GM12891 (cell line): ENCODE measurements at regions not wholly inside any gene's neighbourhood (a gene's known extent, or its start where the extent isn't known, plus 50 kb on each side); places are given as distances from the start of the nearest gene placed in this dataset.

Experiments
- DNase-seq: peaks from one replicate; pipeline ENCODE4 v3.0.0; 2011; ENCODE audit warnings: low spot score; ENCODE audit not compliant: insufficient read length
- FAIRE-seq: peaks from 2 replicates; lab custom pipeline; 2011; peaks lifted over from hg19 to GRCh38; lab: Jason Lieb, UNC
- PAX5 ChIP-seq: IDR thresholded peaks from 2 replicates; pipeline ENCODE4 v1.6.1; 2011; ENCODE audit warnings: low read length, moderate library complexity, mild to moderate bottlenecking; ENCODE audit not compliant: insufficient read depth, severe bottlenecking
- POLR2A ChIP-seq: IDR thresholded peaks from 2 replicates; pipeline ENCODE4 v1.6.1; 2011; ENCODE audit warnings: low read depth, low read length, control low read depth
- POLR2AphosphoS5 ChIP-seq: IDR thresholded peaks from 2 replicates; pipeline ENCODE4 v1.6.1; 2011; ENCODE audit warnings: low read depth, low read length, control low read depth
- POU2F2 ChIP-seq: IDR thresholded peaks from 2 replicates; pipeline ENCODE4 v1.6.1; 2011; ENCODE audit warnings: low read depth, mild to moderate bottlenecking, control low read depth, low read length, moderate library complexity
- SPI1 ChIP-seq: IDR thresholded peaks from 2 replicates; pipeline ENCODE4 v1.6.1; 2011; ENCODE audit warnings: low read depth, low read length, control low read depth
- TAF1 ChIP-seq: IDR thresholded peaks from 2 replicates; pipeline ENCODE4 v1.6.1; 2011; ENCODE audit warnings: low read depth, low read length, control low read depth

DNA sequence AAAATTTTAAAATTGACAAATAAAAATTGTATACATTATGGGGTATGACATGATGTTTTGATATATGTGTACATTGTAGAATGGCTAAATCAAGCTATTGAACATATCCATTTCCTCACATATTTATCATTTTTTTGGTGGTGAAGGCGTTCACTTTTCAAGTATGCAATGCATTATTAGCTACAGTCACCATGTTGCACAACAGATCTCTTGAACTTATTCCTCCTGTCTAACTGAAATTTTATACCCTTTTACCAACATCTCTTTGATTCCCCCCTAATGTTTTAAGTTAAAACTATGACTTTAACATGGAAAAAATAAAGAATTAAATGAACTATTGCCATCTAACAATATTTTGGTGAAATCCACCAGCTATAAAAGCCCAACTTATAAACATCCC is 65.2 kb upstream of the UST start:
- DNase-seq (no peak), FAIRE-seq (no peak)
- TF ChIP-seq PAX5: no peak
- TF ChIP-seq POLR2AphosphoS5: no peak
- no peak for TF ChIP-seq SPI1
- no peak for TF ChIP-seq TAF1
- TF ChIP-seq POU2F2: no peak
- no peak for TF ChIP-seq POLR2A

DNA sequence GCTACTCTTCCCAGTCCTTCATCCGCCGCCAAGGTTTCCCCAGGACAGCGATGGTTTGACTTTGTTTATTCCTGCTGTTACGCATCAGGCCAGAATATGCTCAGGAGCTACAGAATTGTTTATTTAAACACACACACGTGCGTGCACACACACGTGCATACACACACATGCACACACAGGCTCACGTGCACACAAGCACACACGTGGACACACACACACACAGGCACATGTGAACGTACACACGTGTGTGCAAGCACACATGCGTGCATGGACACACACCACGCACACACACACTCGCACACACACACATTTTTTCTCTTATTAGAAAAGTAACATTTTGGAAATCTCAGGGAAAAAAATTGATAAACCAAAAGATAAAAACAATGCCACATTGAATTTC is 64.6 kb upstream of the UST start:
- FAIRE-seq (peak; percentile 86), DNase-seq (no peak)
- TF ChIP-seq POLR2AphosphoS5 (no peak), PAX5 (no peak), POLR2A (no peak), TAF1 (no peak), SPI1 (no peak), POU2F2 (no peak)

DNA sequence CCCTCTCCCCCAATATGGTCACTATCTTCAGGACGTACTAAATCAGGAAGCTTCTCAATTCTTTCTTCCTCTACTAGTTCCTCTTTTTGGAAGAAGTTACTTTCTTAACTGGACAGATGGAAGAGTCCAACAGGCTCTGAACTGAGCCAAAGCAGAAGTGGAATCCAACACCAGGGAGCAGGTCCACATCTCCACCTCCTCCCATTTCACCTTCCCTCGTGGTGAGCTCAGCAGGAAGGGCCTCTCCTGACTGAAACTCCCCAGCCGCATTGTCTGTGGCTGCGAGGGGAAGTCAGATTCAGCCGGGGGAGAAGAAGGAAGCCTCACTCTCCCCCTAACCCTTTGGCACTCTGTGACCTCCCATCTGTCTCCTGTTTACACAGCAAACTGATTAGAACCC is 63.8 kb upstream of the UST start:
- TF ChIP-seq POLR2AphosphoS5 (no peak), SPI1 (peak; percentile 70)
- no peak for DNase-seq
- FAIRE-seq: peak; percentile 82

DNA sequence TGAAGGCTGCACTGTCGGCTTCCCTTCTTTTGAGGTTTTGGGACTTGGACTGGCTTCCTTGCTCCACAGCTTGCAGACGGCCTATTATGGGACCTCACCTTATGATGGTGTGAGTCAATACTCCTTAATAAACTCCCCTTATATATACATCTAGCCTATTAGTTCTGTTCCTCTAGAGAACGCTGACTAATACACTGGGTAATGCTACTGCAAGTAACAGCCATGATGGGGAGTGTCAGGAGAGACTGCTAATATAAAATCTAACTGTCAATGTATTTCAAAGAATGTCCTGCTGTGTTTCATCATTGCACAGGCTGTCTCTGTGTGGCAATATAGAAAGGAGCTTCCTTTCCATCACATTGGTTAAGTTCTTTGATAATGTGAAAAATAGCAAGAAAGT is 57.7 kb upstream of the UST start:
- TF ChIP-seq POLR2A: no peak
- TF ChIP-seq PAX5: no peak
- TF ChIP-seq TAF1: no peak
- no peak for TF ChIP-seq SPI1
- no peak for TF ChIP-seq POU2F2
- TF ChIP-seq POLR2AphosphoS5: no peak
- DNase-seq: no peak

DNA sequence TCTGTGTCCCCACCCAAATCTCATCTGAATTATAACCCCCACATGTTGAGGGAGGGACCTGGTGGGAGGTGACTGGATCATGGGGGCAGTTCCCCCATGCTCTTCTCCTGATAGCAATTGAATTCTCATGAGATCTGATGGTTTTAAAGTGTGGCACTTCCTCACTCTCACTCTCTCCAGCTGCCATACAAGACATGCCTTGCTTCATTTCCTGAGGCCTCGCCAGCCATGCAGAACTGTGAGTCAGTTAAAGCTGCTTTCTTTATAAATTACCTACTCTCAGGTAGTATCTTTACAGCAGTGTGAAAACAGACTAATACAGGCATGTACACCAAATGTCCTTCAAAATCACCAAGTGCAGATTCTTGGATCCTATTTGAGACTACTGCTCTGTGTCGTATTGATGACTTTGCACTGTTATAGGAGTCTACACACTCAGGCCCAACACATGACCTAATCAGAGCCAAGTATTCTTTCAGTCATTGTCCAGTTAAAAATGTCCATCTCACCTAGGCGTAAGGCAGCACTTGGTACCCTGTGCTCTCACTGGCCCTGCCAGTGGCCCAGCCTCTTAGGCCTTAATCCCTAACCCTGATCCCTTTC is 52.8 kb upstream of the UST start:
- DNase-seq: no peak
- TF ChIP-seq TAF1 (no peak), POLR2AphosphoS5 (no peak), POU2F2 (no peak), POLR2A (no peak), SPI1 (peak; percentile 81), PAX5 (peak; percentile 63)
- peak; percentile 96 for FAIRE-seq

More for the DNA sequence above, 57.7 kb upstream of the UST start:
- FAIRE-seq: no peak
